Esophagus mucosa (tissue), 1 donor: ENCODE measurements at regions not wholly inside any gene's neighbourhood (a gene's known extent, or its start where the extent isn't known, plus 50 kb on each side); places are given as distances from the start of the nearest gene placed in this dataset.
"Not testable (repeated sequence)": the region's sequence is repeated elsewhere in the genome, so short reads cannot be mapped to it uniquely, and the experiment has no call there.

Experiments used
- ATAC-seq: fragments of 200-7000 bp; cut with Tn5 transposase; one replicate; pipeline ENCODE4 v1.9.1; 2020
- donor health status: DM: yes; HTN: yes; CAD: no.

- no peak for ATAC-seq
These were observed 50.8 kb upstream of the ECHDC3 start for GRCh38 chr10:11691319-11691755.

GRCh38 chr10:11689945-11690736, 52.0 kb upstream of the ECHDC3 start:
- no peak for ATAC-seq

- ATAC-seq = not testable (repeated sequence)
These were observed 53.8 kb upstream of the ECHDC3 start for GRCh38 chr10:11688448-11688795.

GRCh38 chr10:11687779-11688447, 54.3 kb upstream of the ECHDC3 start:
- ATAC-seq = peak; percentile 75

- ATAC-seq = peak; percentile 70
These were observed 54.8 kb upstream of the ECHDC3 start for GRCh38 chr10:11687357-11687771.

- ATAC-seq = peak; percentile 8
These were observed 56.4 kb upstream of the ECHDC3 start for GRCh38 chr10:11685787-11686218.

- peak; percentile 83 for ATAC-seq
These were observed 57.2 kb upstream of the ECHDC3 start for GRCh38 chr10:11684717-11685645.

GRCh38 chr10:11684341-11684716, 57.9 kb upstream of the ECHDC3 start:
- ATAC-seq = peak; percentile 2

- ATAC-seq = peak; percentile 39
These were observed 58.5 kb upstream of the ECHDC3 start for GRCh38 chr10:11683529-11684320.

- no peak for ATAC-seq
These were observed 59.3 kb upstream of the ECHDC3 start for GRCh38 chr10:11682851-11683250.

GRCh38 chr10:11682267-11682683, 59.9 kb upstream of the ECHDC3 start:
- ATAC-seq = no peak

- ATAC-seq = no peak
These were observed 61.7 kb upstream of the ECHDC3 start for GRCh38 chr10:11680496-11680895.

- ATAC-seq = no peak
These were observed 62.2 kb upstream of the ECHDC3 start for GRCh38 chr10:11679946-11680345.

- peak; percentile 65 for ATAC-seq
These were observed 63.9 kb upstream of the ECHDC3 start for GRCh38 chr10:11678074-11678793.

- no peak for ATAC-seq
These were observed 64.7 kb upstream of the ECHDC3 start for GRCh38 chr10:11677480-11677879.

GRCh38 chr10:11673346-11674280, 62.2 kb upstream of the USP6NL start:
- no peak for ATAC-seq

GRCh38 chr10:11672836-11673235, 61.4 kb upstream of the USP6NL start:
- no peak for ATAC-seq

- no peak for ATAC-seq
These were observed 58.9 kb upstream of the USP6NL start for GRCh38 chr10:11670381-11670780.

GRCh38 chr10:11668847-11669610, 57.6 kb upstream of the USP6NL start:
- ATAC-seq = no peak
